ENCODE measurements at regions not wholly inside any gene's neighbourhood (a gene's known extent, or its start where the extent isn't known, plus 50 kb on each side); places are given as distances from the start of the nearest gene placed in this dataset.

DNA sequence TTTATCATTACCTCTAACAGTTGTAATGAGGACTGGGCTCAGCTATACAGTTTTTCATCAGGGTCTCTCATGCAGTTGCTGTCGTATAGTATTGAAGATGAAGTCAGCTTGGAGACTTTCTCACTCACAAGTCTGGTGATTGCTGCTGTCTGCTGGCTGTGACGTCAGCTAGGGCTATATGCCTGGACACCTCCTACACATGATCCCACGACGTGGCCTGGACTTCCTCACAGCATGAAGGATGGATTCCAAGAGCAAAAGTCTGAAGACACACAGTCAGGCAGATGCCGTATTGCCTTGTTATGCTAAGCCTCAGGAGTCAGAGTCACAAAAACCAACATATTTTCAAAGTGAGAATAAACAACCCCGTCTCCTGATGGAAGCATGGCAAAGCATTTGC, 193.3 kb downstream of the LURAP1L start:
- intact Hi-C loops (cut with DNase I), result no loop called here
- 48 to 64% (median 55%) methylated on average over 6 of the region's 6 CpGs for WGBS, 4 donors
- H3K27ac ChIP-seq, result no peak overlapping the region
- no peaks in the 10 kb centered on the region for H3K27me3 ChIP-seq
- DNase-seq, result no peak
- no peak overlapping the region for H3K4me3 ChIP-seq
- no peak for TF ChIP-seq CTCF (IDR thresholded peaks at IDR 0.05)
- no peak for TF ChIP-seq POLR2A (IDR thresholded peaks at IDR 0.05)
- H3K36me3 ChIP-seq (replicated peaks in 1 of 2), result no peaks in the 10 kb centered on the region
- H3K9me3 ChIP-seq (replicated peaks in 1 of 3), result no peaks in the 10 kb centered on the region
- no peaks in the 10 kb centered on the region for H3K4me1 ChIP-seq (replicated peaks in 1 of 2)

- Histone ChIP-seq H3K4me1 (replicated peaks in 1 of 2) (no peaks in the 10 kb centered on the region), H3K4me3 (no peak overlapping the region), H3K9me3 (replicated peaks in 1 of 3) (no peaks in the 10 kb centered on the region), H3K27me3 (no peaks in the 10 kb centered on the region), H3K27ac (no peak overlapping the region), H3K36me3 (replicated peaks in 1 of 2) (no peaks in the 10 kb centered on the region)
- WGBS, 4 donors, result 52 to 61% (median 58%) methylated on average over 7 to 8 of the region's 8 CpGs
- intact Hi-C loops (cut with DNase I), result no loop called here
- DNase-seq, result no peak
- TF ChIP-seq POLR2A (IDR thresholded peaks at IDR 0.05), result no peak
- no peak for TF ChIP-seq CTCF (IDR thresholded peaks at IDR 0.05)
Measured at GRCh38 chr9:12972608-12973589, 198.1 kb downstream of the LURAP1L start.

GRCh38 chr9:12973710-12974109, 198.9 kb downstream of the LURAP1L start:
- TF ChIP-seq CTCF (IDR thresholded peaks at IDR 0.05), result no peak
- TF ChIP-seq POLR2A (IDR thresholded peaks at IDR 0.05), result no peak
- DNase-seq, result no peak
- H3K36me3 ChIP-seq (replicated peaks in 1 of 2), result no peaks in the 10 kb centered on the region
- H3K4me1 ChIP-seq (replicated peaks in 1 of 2), result no peaks in the 10 kb centered on the region
- no peaks in the 10 kb centered on the region for H3K9me3 ChIP-seq (replicated peaks in 1 of 3)
- H3K27ac ChIP-seq, result no peak overlapping the region
- H3K4me3 ChIP-seq, result no peak overlapping the region
- intact Hi-C loops (cut with DNase I), result no loop called here
- WGBS, 4 donors, result 51 to 63% (median 56%) methylated on average over 1 of the region's 1 CpG
- no peaks in the 10 kb centered on the region for H3K27me3 ChIP-seq

- 39 to 68% (median 59%) methylated on average over 1 of the region's 1 CpG for WGBS, 4 donors
- no peaks in the 10 kb centered on the region for H3K9me3 ChIP-seq (replicated peaks in 1 of 3)
- no peaks in the 10 kb centered on the region for H3K36me3 ChIP-seq (replicated peaks in 1 of 2)
- no peaks in the 10 kb centered on the region for H3K4me1 ChIP-seq (replicated peaks in 1 of 2)
- H3K27ac ChIP-seq, result no peak overlapping the region
- DNase-seq, result no peak
- intact Hi-C loops (cut with DNase I), result no loop called here
- no peak overlapping the region for H3K4me3 ChIP-seq
- H3K27me3 ChIP-seq, result no peaks in the 10 kb centered on the region
- TF ChIP-seq CTCF (IDR thresholded peaks at IDR 0.05) (no peak), POLR2A (IDR thresholded peaks at IDR 0.05) (no peak)
Measured at GRCh38 chr9:12974671-12975070, 199.9 kb downstream of the LURAP1L start.

Measured in adrenal gland (tissue), 9 donors.